ENCODE measurements at regions not wholly inside any gene's neighbourhood (a gene's known extent, or its start where the extent isn't known, plus 50 kb on each side); places are given as distances from the start of the nearest gene placed in this dataset.

GRCh38 chr3:106272302-106272701 is 403.5 kb upstream of the CBLB start:
- no peak for TF ChIP-seq YY1 (IDR thresholded peaks at IDR 0.05; ENCODE audit: insufficient read depth, insufficient read length)
- TF ChIP-seq SUZ12 (IDR thresholded peaks at IDR 0.05; ENCODE audit: extremely low read depth, insufficient read depth, insufficient read length): no peak
- TF ChIP-seq ZNF274 (IDR thresholded peaks at IDR 0.05; ENCODE audit: low read depth, low read length): no peak
